IMR-90 (cell line): ENCODE measurements at regions not wholly inside any gene's neighbourhood (a gene's known extent, or its start where the extent isn't known, plus 50 kb on each side); places are given as distances from the start of the nearest gene placed in this dataset.

ENCODE experiments used
- ATAC-seq: fragments of 200-7000 bp; cut with Tn5 transposase; 2 replicates; pipeline ENCODE4 v1.9.1; 2020; ENCODE audit warnings: low read depth, mild to moderate bottlenecking, moderate library complexity
- BruUV-seq: library from RNA; stranded (reverse); fragments of 400-500 nt; replicated peaks from 2 replicates; lab custom pipeline; 2021; lab: Mats Ljungman, UMichigan
- CTCF ChIA-PET: fragments of 300-600 bp; formaldehyde crosslinking; extraction: SDS; loops from one replicate; lab custom pipeline; 2021; ENCODE audit warnings: antibody characterized with exemption; lab: Yijun Ruan, JAX
- POLR2A ChIA-PET: fragments of 300-600 bp; sonication (Branson Sonifier 250); formaldehyde crosslinking; loops from one replicate; lab custom pipeline; 2022; ENCODE audit warnings: antibody characterized with exemption; ENCODE audit not compliant: unreplicated experiment; lab: Charles Lee
- DNase-seq: peaks from one replicate; pipeline ENCODE4 v3.0.0; 2013
- H2AFZ ChIP-seq: replicated peaks from 2 replicates; pipeline ENCODE3; 2013; ENCODE audit warnings: low read length, mild to moderate bottlenecking; ENCODE audit not compliant: poor library complexity
- H2AK5ac ChIP-seq: 2 replicates; pipeline ENCODE4 v1.6.1; 2013; ENCODE audit warnings: low read depth, low read length, inconsistent platforms
- H2AK9ac ChIP-seq: replicated peaks from 2 replicates; pipeline ENCODE3; 2013; ENCODE audit warnings: mild to moderate bottlenecking, low read depth, low read length, moderate library complexity; ENCODE audit not compliant: poor library complexity
- H2BK120ac ChIP-seq: 2 replicates; pipeline ENCODE4 v1.6.1; 2013; ENCODE audit warnings: low read depth, low read length, inconsistent platforms
- H2BK15ac ChIP-seq: 3 replicates; pipeline ENCODE4 v1.6.1; 2013; ENCODE audit warnings: low read depth, low read length, inconsistent platforms
- H2BK20ac ChIP-seq: 2 replicates; pipeline ENCODE4 v1.6.1; 2013; ENCODE audit warnings: low read depth, mild to moderate bottlenecking, inconsistent platforms, low read length, moderate library complexity
- H2BK5ac ChIP-seq: 2 replicates; pipeline ENCODE4 v1.6.1; 2013; ENCODE audit warnings: mild to moderate bottlenecking, low read depth, low read length, inconsistent platforms; ENCODE audit not compliant: poor library complexity, severe bottlenecking
- H3K14ac ChIP-seq: replicated peaks from 2 replicates; pipeline ENCODE4 v1.6.1; 2013; ENCODE audit warnings: low read depth, low read length, inconsistent platforms
- H3K18ac ChIP-seq: 2 replicates; pipeline ENCODE4 v1.6.1; 2013; ENCODE audit warnings: low read depth, low read length, control low read depth
- H3K23ac ChIP-seq: 2 replicates; pipeline ENCODE4 v1.6.1; 2013; ENCODE audit warnings: low read depth, low read length, inconsistent platforms
- H3K27ac ChIP-seq: 2 replicates; pipeline ENCODE4 v1.5.1; 2013; ENCODE audit warnings: mild to moderate bottlenecking, control low read depth, low read length; ENCODE audit not compliant: insufficient read depth
- H3K27me3 ChIP-seq: 2 replicates; pipeline ENCODE4 v1.6.1; 2013; ENCODE audit warnings: low read length; ENCODE audit not compliant: control insufficient read depth, insufficient read depth
- H3K36me3 ChIP-seq: 2 replicates; pipeline ENCODE4 v1.6.1; 2013; ENCODE audit warnings: low read length, mixed read lengths; ENCODE audit not compliant: control insufficient read depth, insufficient read depth
- H3K4ac ChIP-seq: 2 replicates; pipeline ENCODE4 v1.6.1; 2013; ENCODE audit warnings: low read depth, low read length, inconsistent platforms
- H3K4me1 ChIP-seq: 2 replicates; pipeline ENCODE4 v1.6.1; 2013; ENCODE audit warnings: low read length, mixed read lengths; ENCODE audit not compliant: control insufficient read depth, insufficient read depth
- H3K4me2 ChIP-seq: 2 replicates; pipeline ENCODE4 v1.6.1; 2013; ENCODE audit warnings: low read depth, mild to moderate bottlenecking, control low read depth, low read length, moderate library complexity
- H3K4me3 ChIP-seq: 2 replicates; pipeline ENCODE4 v1.5.1; 2013; ENCODE audit warnings: low read depth, mild to moderate bottlenecking, control low read depth, low read length, moderate library complexity; ENCODE audit not compliant: insufficient read depth
- H3K56ac ChIP-seq: 2 replicates; pipeline ENCODE4 v1.6.1; 2013; ENCODE audit warnings: low read length, inconsistent platforms; ENCODE audit not compliant: insufficient read depth; ENCODE audit errors: extremely low read depth
- H3K79me1 ChIP-seq, 2 experiments: 2 replicates each; pipeline ENCODE4 v1.6.1; 2013; ENCODE audit warnings: low read length in 2 of 2, inconsistent platforms in 1 of 2, low read depth in 1 of 2
- H3K9ac ChIP-seq: 2 replicates; pipeline ENCODE4 v1.6.1; 2013; ENCODE audit warnings: low read depth, low read length, control low read depth
- H3K9me1 ChIP-seq: 2 replicates; pipeline ENCODE4 v1.6.1; 2013; ENCODE audit warnings: low read length, inconsistent platforms; ENCODE audit not compliant: insufficient read depth
- H3K9me3 ChIP-seq: 2 replicates; pipeline ENCODE4 v1.6.1; 2013; ENCODE audit warnings: low read length; ENCODE audit not compliant: control insufficient read depth, insufficient read depth
- H4K20me1 ChIP-seq: 2 replicates; pipeline ENCODE4 v1.6.1; 2013; ENCODE audit warnings: low read length, inconsistent platforms; ENCODE audit not compliant: insufficient read depth
- H4K5ac ChIP-seq: 2 replicates; pipeline ENCODE4 v1.6.1; 2013; ENCODE audit warnings: mild to moderate bottlenecking, low read depth, low read length, control low read depth
- H4K8ac ChIP-seq, 2 experiments: 2 replicates each; pipeline ENCODE4 v1.6.1; 2013; ENCODE audit warnings: low read depth in 2 of 2, low read length in 2 of 2, control low read depth in 1 of 2, inconsistent platforms in 1 of 2
- H4K91ac ChIP-seq: 2 replicates; pipeline ENCODE4 v1.6.1; 2013; ENCODE audit warnings: low read depth, low read length, inconsistent platforms; ENCODE audit not compliant: insufficient read depth
- BHLHE40 ChIP-seq: fragments of 150-350 bp; IDR thresholded peaks from 2 replicates; pipeline ENCODE4 v1.6.1; 2016; ENCODE audit warnings: mild to moderate bottlenecking, low read depth, low read length
- CEBPB ChIP-seq: IDR thresholded peaks from 2 replicates; pipeline ENCODE4 v1.6.1; 2012; ENCODE audit warnings: low read depth, low read length, improper control_type of control experiment
- CTCF ChIP-seq: conservative IDR thresholded peaks from 2 replicates; pipeline ENCODE4 v1.5.1; 2012; ENCODE audit warnings: mild to moderate bottlenecking, low read depth, low read length, improper control_type of control experiment
- FOS ChIP-seq: fragments of 150-350 bp; IDR thresholded peaks from 2 replicates; pipeline ENCODE4 v1.6.1; 2016; ENCODE audit warnings: low read depth, low read length
- MAFK ChIP-seq: IDR thresholded peaks from 2 replicates; pipeline ENCODE4 v1.6.1; 2012; ENCODE audit warnings: low read depth, low read length, improper control_type of control experiment
- MAZ ChIP-seq: IDR thresholded peaks from 2 replicates; pipeline ENCODE4 v1.6.1; 2012; ENCODE audit warnings: low read depth, mild to moderate bottlenecking, low read length, improper control_type of control experiment, moderate library complexity, borderline replicate concordance
- MXI1 ChIP-seq: IDR thresholded peaks from 2 replicates; pipeline ENCODE4 v1.6.1; 2012; ENCODE audit warnings: low read depth, mild to moderate bottlenecking, low read length, moderate library complexity, borderline replicate concordance
- NFE2L2 ChIP-seq: fragments of 150-350 bp; IDR thresholded peaks from 2 replicates; pipeline ENCODE4 v1.6.1; 2016; ENCODE audit warnings: low read depth, mild to moderate bottlenecking, low read length
- POLR2A ChIP-seq: IDR thresholded peaks from 2 replicates; pipeline ENCODE4 v1.6.1; 2012; ENCODE audit warnings: mild to moderate bottlenecking, low read depth, low read length
- RAD21 ChIP-seq: IDR thresholded peaks from 2 replicates; pipeline ENCODE4 v1.6.1; 2012; ENCODE audit warnings: low read length, improper control_type of control experiment
- RCOR1 ChIP-seq: IDR thresholded peaks from 2 replicates; pipeline ENCODE4 v1.6.1; 2012; ENCODE audit warnings: mild to moderate bottlenecking, low read length, improper control_type of control experiment; ENCODE audit not compliant: insufficient replicate concordance
- RFX5 ChIP-seq: IDR thresholded peaks from 2 replicates; pipeline ENCODE4 v1.8.0; 2012; ENCODE audit warnings: low read depth, mild to moderate bottlenecking, low read length, moderate library complexity
- SMC3 ChIP-seq: fragments of 150-350 bp; IDR thresholded peaks from 2 replicates; pipeline ENCODE4 v1.6.1; 2016; ENCODE audit warnings: low read depth, mild to moderate bottlenecking, antibody characterized with exemption, low read length, moderate library complexity
- USF2 ChIP-seq: fragments of 150-350 bp; IDR thresholded peaks from 2 replicates; pipeline ENCODE4 v1.6.1; 2017; ENCODE audit warnings: mild to moderate bottlenecking, antibody characterized with exemption, low read length, low read depth
- WGBS, 2 experiments: methylation state at CpG; one replicate each; pipeline versions ENCODE4 v1.1.5 to v1.1.7; 2013; ENCODE audit warnings: missing lambda C conversion rate in 2 of 2; ENCODE audit not compliant: insufficient read length in 1 of 2; ENCODE audit errors: extremely low coverage in 2 of 2; 5-methylcytosine and 5-hydroxymethylcytosine counted together
- dilution Hi-C: fragments of 300-500 bp; cut with HindIII; formaldehyde crosslinking; loops from one replicate; pipeline ENCODE4 v1.14.3; 2018; ENCODE audit warnings: low sequenced_read_pairs; ENCODE audit not compliant: unreplicated experiment
- in situ Hi-C: fragments of 300-500 bp; cut with MboI; formaldehyde crosslinking; loops from 3 replicates; pipeline ENCODE4 v1.14.3; 2019; ENCODE audit warnings: low sequenced_read_pairs, inconsistent platforms, mixed read lengths
- intact Hi-C: fragments of 100-400 bp; cut with micrococcal nuclease; formaldehyde crosslinking; loops from 2 replicates; pipeline ENCODE4 v1.10.0; 2022

GRCh38 chr4:149964001-149964796 lies 114.0 kb upstream of the DCLK2 start:
- no peaks in the 10 kb centered on the region for H4K20me1 ChIP-seq
- dilution Hi-C loops (no loop called here), intact Hi-C loops (no loop called here), in situ Hi-C loops (no loop called here)
- no peak overlapping the region for H4K5ac ChIP-seq
- H2BK120ac ChIP-seq = no peak overlapping the region
- H4K91ac ChIP-seq = no peak overlapping the region
- H3K9ac ChIP-seq = no peak overlapping the region
- DNase-seq (no peak), ATAC-seq (no peak)
- BruUV-seq = no TSS peak
- no peak overlapping the region for H3K56ac ChIP-seq
- H2AK9ac ChIP-seq = no peak overlapping the region
- no peak for TF ChIP-seq CEBPB
- TF ChIP-seq MAZ = no peak
- no peak for TF ChIP-seq SMC3
- no peak for TF ChIP-seq MXI1
- TF ChIP-seq FOS = no peak
- TF ChIP-seq RCOR1 = no peak
- TF ChIP-seq CTCF = no peak
- no peak for TF ChIP-seq BHLHE40
- TF ChIP-seq RFX5 = no peak
- no peak for TF ChIP-seq USF2
- no peak for TF ChIP-seq NFE2L2
- TF ChIP-seq RAD21 = no peak
- no peak for TF ChIP-seq MAFK
- TF ChIP-seq POLR2A = no peak
- no peaks in the 10 kb centered on the region for H3K79me1 ChIP-seq
- H3K27me3 ChIP-seq = no peaks in the 10 kb centered on the region
- H3K9me3 ChIP-seq = no peaks in the 10 kb centered on the region
- no CpG with 5 or more reads among the region's 8 CpGs for WGBS, 2 experiments
- no peak overlapping the region for H2AK5ac ChIP-seq
- no peak overlapping the region for H2BK5ac ChIP-seq
- no peak overlapping the region for H4K8ac ChIP-seq
- no peak overlapping the region for H2BK20ac ChIP-seq
- H3K4me2 ChIP-seq = no peak overlapping the region
- no peaks in the 10 kb centered on the region for H3K36me3 ChIP-seq
- H3K23ac ChIP-seq = no peak overlapping the region
- POLR2A ChIA-PET = no interaction called here
- H3K18ac ChIP-seq = no peak overlapping the region
- CTCF ChIA-PET = no interaction called here
- H3K27ac ChIP-seq = no peak overlapping the region
- no peaks in the 10 kb centered on the region for H3K9me1 ChIP-seq
- H3K4me1 ChIP-seq = peaks cover 4% of the 10 kb centered on the region; the same call in 1 of the 2 replicates
- no peak overlapping the region for H3K4ac ChIP-seq
- no peak overlapping the region for H3K4me3 ChIP-seq
- H2AFZ ChIP-seq = no peak overlapping the region
- no peak overlapping the region for H3K14ac ChIP-seq
- H2BK15ac ChIP-seq = no peak overlapping the region
